ENCODE measurements at regions not wholly inside any gene's neighbourhood (a gene's known extent, or its start where the extent isn't known, plus 50 kb on each side); places are given as distances from the start of the nearest gene placed in this dataset.
"Not testable (repeated sequence)": the region's sequence is repeated elsewhere in the genome, so short reads cannot be mapped to it uniquely, and the experiment has no call there.

GRCh38 chr18:46236156-46236555, 132.0 kb downstream of the HAUS1 start:
- DNase-seq (ENCODE audit: low spot score), result no peak
- no peaks in the 10 kb centered on the region for H3K9me3 ChIP-seq (ENCODE audit: low read depth)
- H3K9ac ChIP-seq, result no peak overlapping the region
- no peaks in the 10 kb centered on the region for H3K79me2 ChIP-seq (ENCODE audit: low read depth)
- Mint-ChIP-seq H3K4me3 (no peak overlapping the region), H3K9me3 (no peaks in the 10 kb centered on the region), H3K27me3 (ENCODE audit: insufficient read depth, low read depth) (no peaks in the 10 kb centered on the region), H3K36me3 (peaks cover 2% of the 10 kb centered on the region), H3K27ac (no peak overlapping the region), H3K4me1 (no peaks in the 10 kb centered on the region)
- H4K20me1 ChIP-seq (ENCODE audit: low read depth), result peaks cover 5% of the 10 kb centered on the region
- H2AFZ ChIP-seq (replicated peaks), result no peak overlapping the region
- H3K36me3 ChIP-seq, result no peaks in the 10 kb centered on the region
- no peak overlapping the region for H3K4me2 ChIP-seq
- no peaks in the 10 kb centered on the region for H3K4me1 ChIP-seq
- no peak overlapping the region for H3K27ac ChIP-seq
- H3F3A ChIP-seq (ENCODE audit: low read depth), result peaks cover 6% of the 10 kb centered on the region
- H3K4me3 ChIP-seq, result no peak overlapping the region
- H3K27me3 ChIP-seq, result no peaks in the 10 kb centered on the region
- TF ChIP-seq EZH2 (IDR thresholded peaks at IDR 0.05) (no peak), CTCF (IDR thresholded peaks at IDR 0.05) (no peak), EZH2phosphoT487 (IDR thresholded peaks at IDR 0.05) (no peak)

- no peak overlapping the region for H3K27ac Mint-ChIP-seq
- no peak overlapping the region for H3K4me3 Mint-ChIP-seq
Measured at GRCh38 chr18:46237891-46238290, 133.7 kb downstream of the HAUS1 start.

GRCh38 chr18:46239549-46239948, 135.4 kb downstream of the HAUS1 start:
- Histone ChIP-seq H3K36me3 (no peaks in the 10 kb centered on the region), H3K27ac (no peak overlapping the region), H4K20me1 (ENCODE audit: low read depth) (peaks cover 5% of the 10 kb centered on the region), H3K27me3 (no peaks in the 10 kb centered on the region), H3K9ac (no peak overlapping the region), H3K9me3 (ENCODE audit: low read depth) (no peaks in the 10 kb centered on the region), H3K79me2 (ENCODE audit: low read depth) (no peaks in the 10 kb centered on the region), H3K4me2 (no peak overlapping the region), H3K4me3 (no peak overlapping the region), H3K4me1 (no peaks in the 10 kb centered on the region), H2AFZ (replicated peaks) (no peak overlapping the region), H3F3A (ENCODE audit: low read depth) (peaks cover 6% of the 10 kb centered on the region)
- no peak for TF ChIP-seq EZH2phosphoT487 (IDR thresholded peaks at IDR 0.05)
- no peak overlapping the region for H3K4me3 Mint-ChIP-seq
- H3K9me3 Mint-ChIP-seq, result no peaks in the 10 kb centered on the region
- peaks cover 2% of the 10 kb centered on the region for H3K36me3 Mint-ChIP-seq
- no peak for DNase-seq (ENCODE audit: low spot score)
- H3K27me3 Mint-ChIP-seq (ENCODE audit: insufficient read depth, low read depth), result no peaks in the 10 kb centered on the region
- H3K4me1 Mint-ChIP-seq, result no peaks in the 10 kb centered on the region
- no peak overlapping the region for H3K27ac Mint-ChIP-seq

More at GRCh38 chr18:46237891-46238290, 133.7 kb downstream of the HAUS1 start:
- Histone ChIP-seq H3K9me3 (ENCODE audit: low read depth) (no peaks in the 10 kb centered on the region), H3K9ac (no peak overlapping the region), H3F3A (ENCODE audit: low read depth) (peaks cover 6% of the 10 kb centered on the region), H3K27ac (no peak overlapping the region), H4K20me1 (ENCODE audit: low read depth) (peaks cover 5% of the 10 kb centered on the region), H3K4me1 (no peaks in the 10 kb centered on the region), H2AFZ (replicated peaks) (no peak overlapping the region), H3K4me3 (no peak overlapping the region), H3K36me3 (no peaks in the 10 kb centered on the region), H3K79me2 (ENCODE audit: low read depth) (no peaks in the 10 kb centered on the region), H3K27me3 (no peaks in the 10 kb centered on the region), H3K4me2 (no peak overlapping the region)
- Mint-ChIP-seq H3K27me3 (ENCODE audit: insufficient read depth, low read depth) (no peaks in the 10 kb centered on the region), H3K9me3 (no peaks in the 10 kb centered on the region), H3K36me3 (peaks cover 2% of the 10 kb centered on the region), H3K4me1 (no peaks in the 10 kb centered on the region)
- TF ChIP-seq EZH2 (IDR thresholded peaks at IDR 0.05) (no peak), CTCF (IDR thresholded peaks at IDR 0.05) (no peak), EZH2phosphoT487 (IDR thresholded peaks at IDR 0.05) (no peak)
- DNase-seq (ENCODE audit: low spot score), result no peak

GRCh38 chr18:46239998-46240397, 135.8 kb downstream of the HAUS1 start:
- Histone ChIP-seq H3K27me3 (no peaks in the 10 kb centered on the region), H3K27ac (no peak overlapping the region), H3K4me2 (no peak overlapping the region), H2AFZ (replicated peaks) (no peak overlapping the region), H3K4me3 (no peak overlapping the region), H3K9ac (no peak overlapping the region), H4K20me1 (ENCODE audit: low read depth) (peaks cover 5% of the 10 kb centered on the region), H3K9me3 (ENCODE audit: low read depth) (no peaks in the 10 kb centered on the region), H3F3A (ENCODE audit: low read depth) (peaks cover 6% of the 10 kb centered on the region), H3K36me3 (no peaks in the 10 kb centered on the region), H3K4me1 (no peaks in the 10 kb centered on the region), H3K79me2 (ENCODE audit: low read depth) (no peaks in the 10 kb centered on the region)
- Mint-ChIP-seq H3K36me3 (peaks cover 2% of the 10 kb centered on the region), H3K9me3 (no peaks in the 10 kb centered on the region), H3K4me3 (no peak overlapping the region), H3K27me3 (ENCODE audit: insufficient read depth, low read depth) (no peaks in the 10 kb centered on the region), H3K27ac (no peak overlapping the region), H3K4me1 (no peaks in the 10 kb centered on the region)
- no peak for DNase-seq (ENCODE audit: low spot score)
- no peak for TF ChIP-seq EZH2phosphoT487 (IDR thresholded peaks at IDR 0.05)
- no peak for TF ChIP-seq CTCF (IDR thresholded peaks at IDR 0.05)
- no peak for TF ChIP-seq EZH2 (IDR thresholded peaks at IDR 0.05)

GRCh38 chr18:46241393-46241792, 137.2 kb downstream of the HAUS1 start:
- H3K79me2 ChIP-seq (ENCODE audit: low read depth); H3K4me1 Mint-ChIP-seq; H4K20me1 ChIP-seq (ENCODE audit: low read depth); H3K9me3 ChIP-seq (ENCODE audit: low read depth); H3K4me1 ChIP-seq; H3K4me3 Mint-ChIP-seq; H3K9ac ChIP-seq; H3K4me3 ChIP-seq; H3K4me2 ChIP-seq; H3K27ac Mint-ChIP-seq; H3K36me3 ChIP-seq; DNase-seq (ENCODE audit: low spot score); H3K27me3 ChIP-seq; H3K36me3 Mint-ChIP-seq; H3K9me3 Mint-ChIP-seq; H3K27me3 Mint-ChIP-seq (ENCODE audit: insufficient read depth, low read depth); H3K27ac ChIP-seq; H3F3A ChIP-seq (ENCODE audit: low read depth); H2AFZ ChIP-seq (replicated peaks): not testable (repeated sequence)
